ENCODE measurements at regions not wholly inside any gene's neighbourhood (a gene's known extent, or its start where the extent isn't known, plus 50 kb on each side); places are given as distances from the start of the nearest gene placed in this dataset.
A peak's percentile ranks its signal among the peaks of the same experiment; 100 is the strongest.

DNA sequence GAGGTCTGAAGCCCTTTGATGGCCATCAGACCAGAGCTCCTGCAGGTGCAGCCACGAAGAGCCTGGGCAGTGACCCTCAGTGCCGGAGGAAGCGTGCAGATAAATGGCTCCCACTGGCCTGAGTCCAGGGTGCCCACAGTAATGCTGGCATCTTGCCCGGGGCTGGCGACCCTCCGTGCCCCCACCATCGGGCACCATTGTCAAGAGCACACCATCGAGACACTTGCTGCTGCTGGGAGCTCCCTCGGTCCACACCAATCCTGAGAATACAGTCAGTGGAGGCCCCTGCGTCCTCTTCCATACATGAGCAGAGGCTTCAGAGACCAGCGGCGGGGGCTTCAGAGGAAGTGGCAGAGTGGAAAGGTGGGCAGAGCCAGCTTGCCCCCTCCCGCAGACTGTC lies 1448.3 kb downstream of the BRD1 start:
- intact Hi-C loops (cut with DNase I; ENCODE audit: low total_unique reads): no loop called here
- DNase-seq: peak in 1 of 2 donors; percentile 20
- no peak overlapping the region for H3K27ac ChIP-seq
- WGBS, 5 donors: 80 to 93% (median 89%) methylated on average over 5 to 13 of the region's 13 CpGs
- no peak overlapping the region for H3K4me3 ChIP-seq
- peaks cover 0 to 52% (median 3%) of the 10 kb centered on the region in 3 donors for H3K27me3 ChIP-seq
- no peaks in the 10 kb centered on the region for H3K36me3 ChIP-seq
- H3K9me3 ChIP-seq: peaks cover 0 to 9% (median 4%) of the 10 kb centered on the region in 4 donors
- no peaks in the 10 kb centered on the region for H3K4me1 ChIP-seq
- TF ChIP-seq, protein P1, sequence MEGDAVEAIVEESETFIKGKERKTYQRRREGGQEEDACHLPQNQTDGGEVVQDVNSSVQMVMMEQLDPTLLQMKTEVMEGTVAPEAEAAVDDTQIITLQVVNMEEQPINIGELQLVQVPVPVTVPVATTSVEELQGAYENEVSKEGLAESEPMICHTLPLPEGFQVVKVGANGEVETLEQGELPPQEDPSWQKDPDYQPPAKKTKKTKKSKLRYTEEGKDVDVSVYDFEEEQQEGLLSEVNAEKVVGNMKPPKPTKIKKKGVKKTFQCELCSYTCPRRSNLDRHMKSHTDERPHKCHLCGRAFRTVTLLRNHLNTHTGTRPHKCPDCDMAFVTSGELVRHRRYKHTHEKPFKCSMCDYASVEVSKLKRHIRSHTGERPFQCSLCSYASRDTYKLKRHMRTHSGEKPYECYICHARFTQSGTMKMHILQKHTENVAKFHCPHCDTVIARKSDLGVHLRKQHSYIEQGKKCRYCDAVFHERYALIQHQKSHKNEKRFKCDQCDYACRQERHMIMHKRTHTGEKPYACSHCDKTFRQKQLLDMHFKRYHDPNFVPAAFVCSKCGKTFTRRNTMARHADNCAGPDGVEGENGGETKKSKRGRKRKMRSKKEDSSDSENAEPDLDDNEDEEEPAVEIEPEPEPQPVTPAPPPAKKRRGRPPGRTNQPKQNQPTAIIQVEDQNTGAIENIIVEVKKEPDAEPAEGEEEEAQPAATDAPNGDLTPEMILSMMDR (IDR thresholded peaks at IDR 0.05): no peak
- no peak for TF ChIP-seq POLR2A (IDR thresholded peaks at IDR 0.05)

GRCh38 chr22:48378673-48379072 lies 1449.0 kb downstream of the BRD1 start:
- DNase-seq: peak in 1 of 2 donors; percentile 25
- no peaks in the 10 kb centered on the region for H3K4me1 ChIP-seq
- TF ChIP-seq POLR2AphosphoS5 (IDR thresholded peaks at IDR 0.05) (no peak), EP300 (IDR thresholded peaks at IDR 0.05) (no peak), POLR2A (IDR thresholded peaks at IDR 0.05) (no peak)
- TF ChIP-seq, protein P1 (IDR thresholded peaks at IDR 0.05): no peak
- intact Hi-C loops (cut with DNase I; ENCODE audit: low total_unique reads): no loop called here
- no peak overlapping the region for H3K27ac ChIP-seq
- H3K27me3 ChIP-seq: peaks cover 0 to 53% (median 3%) of the 10 kb centered on the region in 3 donors
- no peaks in the 10 kb centered on the region for H3K36me3 ChIP-seq
- H3K4me3 ChIP-seq: no peak overlapping the region
- 80 to 96% (median 93%) methylated on average over 6 of the region's 6 CpGs for WGBS, 5 donors
- peaks cover 0 to 7% (median 0%) of the 10 kb centered on the region in 4 donors for H3K9me3 ChIP-seq

GRCh38 chr22:48376936-48377712 lies 1450.5 kb downstream of the BRD1 start:
- DNase-seq: no peak
- H3K4me1 ChIP-seq: no peaks in the 10 kb centered on the region
- no peak overlapping the region for H3K4me3 ChIP-seq
- H3K27ac ChIP-seq: no peak overlapping the region
- WGBS, 5 donors: 73 to 82% (median 78%) methylated on average over 8 of the region's 8 CpGs
- TF ChIP-seq POLR2AphosphoS5 (IDR thresholded peaks at IDR 0.05) (no peak), EP300 (IDR thresholded peaks at IDR 0.05) (no peak), POLR2A (IDR thresholded peaks at IDR 0.05) (no peak)
- TF ChIP-seq, protein P1 (IDR thresholded peaks at IDR 0.05): no peak
- H3K36me3 ChIP-seq: no peaks in the 10 kb centered on the region
- intact Hi-C loops (cut with DNase I; ENCODE audit: low total_unique reads): no loop called here
- H3K9me3 ChIP-seq: peaks cover 0 to 3% (median 0%) of the 10 kb centered on the region in 4 donors
- H3K27me3 ChIP-seq: peaks cover 0 to 59% (median 3%) of the 10 kb centered on the region in 3 donors

DNA sequence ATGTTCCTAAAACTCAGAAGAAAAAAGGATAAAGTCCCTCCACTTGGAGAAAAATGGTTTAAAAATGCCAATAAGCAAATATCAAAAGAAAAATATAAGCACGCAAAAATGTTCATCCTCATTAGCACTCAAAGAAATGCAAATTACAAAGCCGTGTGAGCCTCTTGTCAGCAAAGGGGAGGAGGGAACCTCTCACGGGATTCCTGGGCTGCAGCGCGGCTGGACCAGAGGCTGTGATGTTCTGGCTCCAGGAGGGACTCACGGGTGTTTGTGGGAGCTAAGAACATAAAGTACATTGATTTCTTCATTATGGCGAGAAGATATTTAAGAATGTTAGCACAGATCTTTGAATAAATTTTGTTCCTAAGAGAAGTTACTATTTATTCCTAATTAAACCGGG lies 1451.2 kb downstream of the BRD1 start:
- intact Hi-C loops (cut with DNase I; ENCODE audit: low total_unique reads): no loop called here
- no peaks in the 10 kb centered on the region for H3K4me1 ChIP-seq
- no peaks in the 10 kb centered on the region for H3K36me3 ChIP-seq
- no peak overlapping the region for H3K27ac ChIP-seq
- 33 to 40% (median 39%) methylated on average over 8 of the region's 8 CpGs for WGBS, 5 donors
- peaks cover 0 to 59% (median 3%) of the 10 kb centered on the region in 3 donors for H3K27me3 ChIP-seq
- TF ChIP-seq, protein P1 (IDR thresholded peaks at IDR 0.05): no peak
- TF ChIP-seq POLR2A (IDR thresholded peaks at IDR 0.05) (no peak), POLR2AphosphoS5 (IDR thresholded peaks at IDR 0.05) (no peak), EP300 (IDR thresholded peaks at IDR 0.05) (no peak)
- H3K9me3 ChIP-seq: no peaks in the 10 kb centered on the region
- no peak for DNase-seq
- H3K4me3 ChIP-seq: no peak overlapping the region
